ENCODE measurements at regions not wholly inside any gene's neighbourhood (a gene's known extent, or its start where the extent isn't known, plus 50 kb on each side); places are given as distances from the start of the nearest gene placed in this dataset.

DNA sequence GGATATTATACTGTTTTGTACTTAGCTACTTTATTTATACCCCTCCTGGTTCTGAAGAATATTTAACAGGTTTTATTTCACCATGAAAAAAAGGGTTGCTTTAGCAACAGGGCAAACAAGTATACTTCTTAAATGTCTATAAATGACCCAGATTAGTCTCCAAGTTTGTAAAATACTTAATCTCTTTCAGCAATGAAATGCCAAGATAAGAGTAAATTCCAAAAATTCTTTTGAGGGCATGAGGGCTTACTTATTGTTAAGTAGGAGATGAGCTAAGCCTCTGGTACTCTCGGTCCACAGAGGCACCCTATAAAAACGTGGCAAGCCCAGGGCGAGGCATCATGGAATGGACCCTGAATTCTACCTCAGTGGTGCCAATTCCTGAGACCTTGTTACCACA lies 264.8 kb upstream of the NSMCE3 start:
- TF ChIP-seq, protein P1, sequence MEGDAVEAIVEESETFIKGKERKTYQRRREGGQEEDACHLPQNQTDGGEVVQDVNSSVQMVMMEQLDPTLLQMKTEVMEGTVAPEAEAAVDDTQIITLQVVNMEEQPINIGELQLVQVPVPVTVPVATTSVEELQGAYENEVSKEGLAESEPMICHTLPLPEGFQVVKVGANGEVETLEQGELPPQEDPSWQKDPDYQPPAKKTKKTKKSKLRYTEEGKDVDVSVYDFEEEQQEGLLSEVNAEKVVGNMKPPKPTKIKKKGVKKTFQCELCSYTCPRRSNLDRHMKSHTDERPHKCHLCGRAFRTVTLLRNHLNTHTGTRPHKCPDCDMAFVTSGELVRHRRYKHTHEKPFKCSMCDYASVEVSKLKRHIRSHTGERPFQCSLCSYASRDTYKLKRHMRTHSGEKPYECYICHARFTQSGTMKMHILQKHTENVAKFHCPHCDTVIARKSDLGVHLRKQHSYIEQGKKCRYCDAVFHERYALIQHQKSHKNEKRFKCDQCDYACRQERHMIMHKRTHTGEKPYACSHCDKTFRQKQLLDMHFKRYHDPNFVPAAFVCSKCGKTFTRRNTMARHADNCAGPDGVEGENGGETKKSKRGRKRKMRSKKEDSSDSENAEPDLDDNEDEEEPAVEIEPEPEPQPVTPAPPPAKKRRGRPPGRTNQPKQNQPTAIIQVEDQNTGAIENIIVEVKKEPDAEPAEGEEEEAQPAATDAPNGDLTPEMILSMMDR (IDR thresholded peaks at IDR 0.05; ENCODE audit: low read depth, low read length), result no peak
- peak in 1 of 2 donors; percentile 38 for DNase-seq (ENCODE audit: low read depth in 2 of 2)

DNA sequence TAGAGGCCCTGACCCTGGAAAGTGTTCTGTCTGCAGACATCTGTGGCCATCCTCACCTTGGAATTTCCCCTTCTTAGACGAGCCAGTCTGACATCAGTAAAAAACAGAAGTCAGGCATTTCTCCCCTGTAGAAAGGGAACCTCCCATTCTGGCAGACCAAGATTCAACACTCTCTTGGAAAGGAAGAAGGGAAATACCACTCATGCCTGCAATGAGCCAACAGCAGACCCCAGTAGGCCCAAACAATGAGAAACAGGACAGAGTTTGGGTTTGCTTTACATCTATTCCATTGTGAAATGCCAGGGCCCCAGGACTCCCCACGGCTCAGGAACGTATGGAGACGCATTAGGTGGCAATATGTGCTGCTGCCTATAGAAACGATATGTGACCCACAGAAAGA lies 264.0 kb upstream of the NSMCE3 start:
- TF ChIP-seq, protein P1 (IDR thresholded peaks at IDR 0.05; ENCODE audit: low read depth, low read length), result no peak

More for the DNA sequence above, 264.8 kb upstream of the NSMCE3 start:
- no peak overlapping the region for H3K4me3 ChIP-seq (replicated peaks in 1 of 2; ENCODE audit: low read depth in 2 of 2, low read length in 2 of 2)

DNA sequence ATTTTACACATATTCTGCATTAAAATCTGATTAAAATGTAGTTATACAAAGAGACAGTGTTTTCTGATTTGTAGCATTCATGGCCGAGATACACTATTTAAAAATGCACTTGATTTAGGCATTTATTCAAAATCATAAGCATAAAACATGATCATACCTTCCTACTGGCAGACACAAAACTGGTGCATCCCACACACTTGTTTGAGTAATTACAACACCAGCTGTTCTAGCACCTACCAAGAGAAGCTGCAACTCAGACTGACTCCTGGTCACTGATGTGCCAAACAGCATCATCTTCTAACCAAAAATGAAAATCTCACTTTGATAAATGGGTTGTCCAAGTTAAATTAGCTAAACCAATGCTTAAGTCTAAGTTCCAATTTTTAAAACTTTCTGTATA lies 262.7 kb upstream of the NSMCE3 start:
- TF ChIP-seq, protein P1 (IDR thresholded peaks at IDR 0.05; ENCODE audit: low read depth, low read length), result no peak
- H3K4me3 ChIP-seq (replicated peaks in 1 of 2; ENCODE audit: low read depth in 2 of 2, low read length in 2 of 2), result no peak overlapping the region
- DNase-seq (ENCODE audit: low read depth in 2 of 2), result no peak

More for the DNA sequence above, 264.0 kb upstream of the NSMCE3 start:
- H3K4me3 ChIP-seq (replicated peaks in 1 of 2; ENCODE audit: low read depth in 2 of 2, low read length in 2 of 2), result no peak overlapping the region
- DNase-seq (ENCODE audit: low read depth in 2 of 2), result peak in 1 of 2 donors; percentile 47

DNA sequence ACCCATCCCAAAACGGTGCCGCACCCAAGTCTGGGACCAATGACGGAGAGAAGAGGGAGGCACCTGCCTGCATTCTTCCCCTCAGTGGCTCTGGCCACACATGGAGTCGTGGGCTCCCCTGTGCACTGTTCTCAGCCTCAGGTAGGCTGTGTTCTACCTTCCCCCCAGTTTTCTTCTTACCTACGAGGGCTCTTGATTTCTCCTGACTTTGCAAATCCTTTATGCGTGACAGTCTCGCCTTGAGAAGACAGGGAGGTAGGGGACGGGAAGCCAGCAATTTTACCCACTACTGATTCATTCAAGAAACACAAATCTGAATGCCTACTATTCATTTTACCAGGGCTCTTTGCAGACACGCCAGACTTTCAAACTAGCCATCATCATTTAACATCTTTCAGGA lies 261.3 kb upstream of the NSMCE3 start:
- DNase-seq (ENCODE audit: low read depth in 2 of 2), result no peak
- no peak overlapping the region for H3K4me3 ChIP-seq (replicated peaks in 1 of 2; ENCODE audit: low read depth in 2 of 2, low read length in 2 of 2)
- TF ChIP-seq, protein P1 (IDR thresholded peaks at IDR 0.05; ENCODE audit: low read depth, low read length), result no peak

DNA sequence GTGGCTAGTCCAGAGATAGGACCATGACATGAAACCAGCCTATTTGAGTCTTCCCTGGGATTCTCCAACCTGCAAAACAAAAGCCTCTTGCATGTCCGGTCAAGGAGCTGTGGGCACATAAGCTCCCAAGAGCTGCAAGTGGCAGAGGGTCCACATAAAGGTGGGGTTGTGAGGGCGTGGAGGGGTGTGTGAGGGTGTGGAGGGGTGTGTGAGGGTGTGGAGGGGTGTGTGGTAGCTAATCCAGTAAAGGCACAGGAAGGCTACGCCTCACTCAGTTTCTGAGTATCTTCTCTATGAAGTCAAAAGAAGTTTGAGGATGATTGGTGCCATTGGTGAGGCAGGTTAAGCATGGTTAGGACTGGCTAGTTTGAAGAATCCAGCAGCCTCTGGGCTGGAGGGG lies 259.4 kb upstream of the NSMCE3 start:
- no peak overlapping the region for H3K4me3 ChIP-seq (replicated peaks in 1 of 2; ENCODE audit: low read depth in 2 of 2, low read length in 2 of 2)
- TF ChIP-seq, protein P1 (IDR thresholded peaks at IDR 0.05; ENCODE audit: low read depth, low read length), result no peak
- no peak for DNase-seq (ENCODE audit: low read depth in 2 of 2)

DNA sequence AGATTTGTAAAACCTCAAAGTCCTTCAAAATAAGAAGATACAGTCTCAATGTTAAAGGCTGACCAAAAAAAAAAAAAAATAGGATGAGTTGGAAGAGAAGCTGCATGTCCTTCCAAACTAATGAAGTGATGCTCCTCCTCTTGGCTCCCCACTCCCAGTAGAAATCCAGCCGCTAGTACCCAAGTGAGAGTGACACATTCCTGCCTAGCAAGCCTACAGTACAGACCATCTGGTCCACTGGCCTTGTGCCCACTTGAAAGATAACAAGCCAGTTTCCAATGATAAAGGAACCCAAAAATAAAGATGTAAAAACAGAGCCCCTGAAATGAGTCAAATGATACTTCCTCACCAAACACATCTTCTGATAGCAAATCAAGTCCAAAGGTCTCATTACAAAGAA lies 258.7 kb upstream of the NSMCE3 start:
- DNase-seq (ENCODE audit: low read depth in 2 of 2), result no peak
- no peak overlapping the region for H3K4me3 ChIP-seq (replicated peaks in 1 of 2; ENCODE audit: low read depth in 2 of 2, low read length in 2 of 2)
- TF ChIP-seq, protein P1 (IDR thresholded peaks at IDR 0.05; ENCODE audit: low read depth, low read length), result no peak

DNA sequence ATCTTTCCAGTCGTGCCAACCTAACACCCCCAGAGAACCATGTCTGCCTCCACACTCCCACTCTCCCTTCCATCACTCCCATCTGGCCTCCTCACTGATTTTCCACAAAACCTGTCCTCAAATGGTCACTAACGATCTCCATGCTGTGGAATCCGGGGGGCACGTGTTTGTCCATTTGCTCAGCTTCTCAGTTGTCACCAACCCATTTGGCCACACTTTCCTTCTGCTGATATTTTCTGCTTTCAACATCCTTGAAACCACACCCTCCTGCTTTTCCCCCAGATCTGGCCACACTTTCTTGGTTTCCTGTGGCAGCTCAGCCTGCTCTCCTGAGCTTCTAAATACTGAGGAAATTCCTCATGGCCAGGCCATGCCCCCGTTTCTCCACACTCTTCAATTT lies 257.2 kb upstream of the NSMCE3 start:
- DNase-seq (ENCODE audit: low read depth in 2 of 2), result no peak
- TF ChIP-seq, protein P1 (IDR thresholded peaks at IDR 0.05; ENCODE audit: low read depth, low read length), result no peak
- no peak overlapping the region for H3K4me3 ChIP-seq (replicated peaks in 1 of 2; ENCODE audit: low read depth in 2 of 2, low read length in 2 of 2)

Measured in cardiac fibroblast (primary cell).